Globus pallidus (tissue), 1 donor: ENCODE measurements at regions not wholly inside any gene's neighbourhood (a gene's known extent, or its start where the extent isn't known, plus 50 kb on each side); places are given as distances from the start of the nearest gene placed in this dataset.

Experiments used
- DNase-seq: peaks from one replicate; pipeline ENCODE4 v3.0.0-alpha.2; 2015; ENCODE audit warnings: low spot score

DNA sequence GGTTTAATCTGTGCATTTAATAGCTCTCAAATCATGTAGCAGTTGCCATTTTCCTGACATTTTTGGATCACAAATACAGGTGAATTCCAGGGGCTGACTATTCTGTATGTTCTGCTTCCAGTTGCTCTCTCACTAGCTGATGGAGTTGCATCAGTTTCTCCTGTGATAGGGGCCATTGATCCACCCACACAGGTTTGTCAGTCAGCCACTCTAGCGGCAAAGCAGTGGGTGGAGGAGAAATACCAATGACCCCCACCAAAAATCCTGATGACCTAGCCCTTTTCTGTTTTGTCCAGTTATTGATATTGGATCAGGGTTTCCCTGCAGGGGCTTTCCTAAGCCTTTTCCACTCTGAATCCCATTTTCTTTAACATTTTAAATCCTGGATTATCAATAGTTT lies 72.3 kb upstream of the BTN3A2 start:
- DNase-seq: no peak

DNA sequence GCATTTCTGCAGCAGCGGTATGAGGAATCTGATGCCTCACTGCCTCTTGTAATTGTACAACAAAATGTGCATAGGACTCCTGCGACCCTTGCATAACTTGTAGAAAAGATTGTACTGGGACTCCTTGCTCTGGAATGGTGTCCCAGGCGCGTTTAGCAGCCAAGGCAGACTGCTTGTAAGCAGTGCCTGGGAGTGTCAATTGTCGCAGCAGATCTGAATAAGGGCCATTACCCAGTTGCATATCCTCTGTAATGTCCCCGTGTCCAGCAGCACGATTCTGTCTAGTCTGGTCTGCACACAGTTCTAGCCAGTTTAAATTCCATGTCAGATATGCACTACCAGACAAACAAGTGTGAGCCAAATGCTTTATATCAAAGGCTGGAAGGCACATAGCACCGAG lies 70.7 kb upstream of the BTN3A2 start:
- DNase-seq: no peak

DNA sequence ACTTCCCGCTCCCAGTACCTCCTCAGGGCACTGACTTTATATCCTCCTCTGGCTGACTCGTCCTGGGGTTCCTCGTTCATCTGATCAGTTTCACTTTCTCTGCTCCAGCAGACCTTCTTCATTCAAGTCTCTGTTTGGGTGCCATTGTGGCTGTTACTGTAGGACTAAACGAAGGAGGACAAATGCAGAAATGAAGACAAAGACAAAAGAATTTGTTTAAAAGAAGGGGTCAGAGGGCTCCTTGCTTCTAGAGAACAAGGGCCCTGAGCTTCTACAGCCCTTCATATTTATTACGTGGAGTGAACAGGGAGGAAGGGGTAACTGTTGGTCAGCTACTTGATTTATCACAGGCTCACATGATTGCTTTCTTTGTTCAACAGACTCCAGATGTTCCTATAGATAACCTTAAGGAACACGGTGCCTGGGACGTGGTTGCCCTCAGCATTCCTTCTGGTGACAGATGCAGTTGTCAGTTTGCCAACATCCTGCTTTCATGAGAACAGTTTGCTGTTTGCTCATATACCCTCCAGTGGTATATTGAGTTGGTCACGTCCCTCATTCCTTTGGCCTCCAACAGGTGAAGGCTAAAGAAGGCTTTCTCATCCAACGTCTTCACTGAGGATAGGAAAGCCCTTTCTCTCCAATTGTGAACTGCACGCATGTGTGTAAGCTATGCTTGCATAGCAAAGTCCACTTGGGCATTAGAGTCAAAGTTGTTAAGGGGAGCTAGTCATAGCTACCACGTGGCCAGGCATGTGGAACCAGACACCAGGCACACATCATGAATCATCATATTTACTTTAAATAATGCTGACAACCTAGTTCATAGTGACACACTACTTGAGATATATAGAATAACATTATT lies 69.1 kb upstream of the BTN3A2 start:
- no peak for DNase-seq

DNA sequence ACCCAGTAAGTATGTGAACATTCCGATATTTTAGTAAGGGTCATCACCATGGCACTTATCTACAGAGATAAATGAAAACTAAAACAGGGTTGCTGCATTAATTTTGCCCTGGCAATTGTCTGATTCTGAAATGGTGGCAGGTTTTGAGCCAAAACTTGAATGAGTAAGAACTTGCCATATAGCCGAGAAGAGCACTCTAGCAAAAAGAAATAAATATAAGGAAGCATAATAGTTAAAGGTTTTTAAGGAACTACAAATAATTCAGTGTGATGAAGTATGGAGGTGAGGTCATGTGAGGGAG lies 68.5 kb upstream of the BTN3A2 start:
- DNase-seq: no peak

DNA sequence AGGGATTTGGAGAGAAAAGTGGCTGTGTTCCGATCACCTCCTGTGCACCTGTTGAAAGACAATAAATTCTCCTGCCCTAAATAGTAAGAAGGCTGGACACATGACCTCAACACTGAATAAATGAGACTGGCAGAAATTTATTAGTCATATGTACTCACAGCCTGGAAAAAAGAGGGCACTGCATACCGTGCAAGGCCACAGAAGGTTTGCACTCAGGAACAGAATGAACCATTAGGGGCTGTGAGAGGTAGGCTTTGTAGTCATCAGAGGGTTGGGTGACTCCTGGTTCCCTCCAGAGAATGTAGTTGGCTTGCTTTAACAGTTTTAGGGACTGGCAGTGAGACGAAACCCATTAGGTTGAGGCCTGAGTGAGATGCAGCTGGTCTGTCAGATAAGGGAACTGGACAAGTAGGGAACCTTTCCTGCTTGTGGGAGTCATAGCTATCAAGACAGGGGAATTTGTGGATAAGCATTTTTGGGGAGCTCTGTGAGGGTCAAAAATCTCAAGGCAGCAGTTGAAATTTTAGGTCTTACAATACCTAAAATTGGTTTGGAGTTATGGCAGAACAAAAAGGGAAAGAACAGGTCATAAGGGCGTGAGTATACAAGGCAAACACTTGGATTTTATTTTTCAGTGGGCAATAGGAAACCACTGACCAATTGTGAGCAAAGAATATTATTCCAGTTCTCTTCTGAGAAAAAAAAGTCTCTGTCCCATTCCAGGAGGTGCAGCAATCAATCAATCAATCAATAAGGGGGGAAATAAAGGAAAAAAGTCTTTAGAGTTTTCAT lies 67.9 kb upstream of the BTN3A2 start:
- DNase-seq: no peak

DNA sequence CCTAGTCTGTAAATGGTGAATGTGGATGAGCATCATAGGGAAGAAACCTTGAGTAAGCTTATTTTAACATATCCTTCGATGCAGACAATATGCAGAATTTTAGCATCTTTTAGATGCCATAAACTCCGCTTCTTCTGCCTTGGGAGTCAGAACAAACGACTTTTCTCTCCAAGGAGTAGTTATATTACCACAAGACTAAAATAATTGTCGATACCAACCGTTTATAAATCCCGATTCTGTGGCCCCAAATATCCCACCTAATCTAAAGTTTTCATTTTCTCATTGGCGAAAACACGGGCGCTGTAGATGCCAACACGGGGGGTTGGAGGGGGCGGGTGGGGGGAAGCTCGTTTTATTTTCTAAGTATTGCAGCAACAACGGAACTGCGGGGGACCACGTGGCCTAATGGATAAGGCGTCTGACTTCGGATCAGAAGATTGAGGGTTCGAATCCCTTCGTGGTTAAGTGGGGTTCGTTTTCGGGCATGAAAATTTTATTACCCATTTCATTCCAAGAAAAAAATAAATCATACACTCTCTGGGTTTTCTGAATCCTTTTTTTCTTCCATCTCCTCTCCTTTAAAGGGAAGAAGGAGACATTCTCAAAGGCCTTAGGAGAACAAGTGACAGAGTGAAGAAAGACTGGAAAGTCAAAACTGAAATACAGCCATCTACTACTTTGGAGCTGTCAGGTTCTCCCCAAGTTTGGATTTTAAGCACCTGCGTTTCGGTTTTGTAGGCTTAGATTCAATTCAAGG lies 65.5 kb upstream of the BTN3A2 start:
- no peak for DNase-seq

DNA sequence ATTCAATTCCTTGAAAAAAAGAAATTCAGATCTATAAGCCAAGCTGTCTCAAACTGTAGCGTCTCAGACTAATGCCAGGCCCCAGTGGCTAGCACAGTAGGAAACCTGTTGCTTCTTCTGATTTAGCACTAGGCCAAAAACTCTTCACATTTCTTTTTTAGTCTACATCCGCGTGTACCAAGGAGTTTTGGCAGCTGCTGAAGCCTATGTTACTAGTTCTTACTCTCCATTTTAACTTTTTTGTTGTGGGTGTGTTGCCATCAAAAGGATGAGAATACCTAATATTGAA lies 65.0 kb upstream of the BTN3A2 start:
- DNase-seq: no peak

DNA sequence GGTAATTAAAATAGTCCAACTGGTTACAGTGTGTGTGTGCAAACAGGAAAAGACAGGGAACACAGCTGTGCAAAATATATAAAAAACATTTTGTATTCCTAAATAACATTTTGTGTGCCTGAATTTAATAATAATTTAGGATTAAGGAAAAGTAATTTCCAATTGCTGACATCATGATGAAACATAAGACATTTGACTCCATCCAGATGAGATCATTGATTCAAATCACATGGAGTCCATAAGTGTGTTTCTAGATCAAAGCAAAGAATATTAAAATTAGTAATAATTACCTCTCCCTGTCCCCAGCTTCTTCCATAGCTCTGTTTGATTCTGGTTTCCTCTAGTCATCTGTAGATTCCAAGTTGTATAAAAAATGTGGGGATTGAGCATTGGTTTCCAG lies 64.6 kb upstream of the BTN3A2 start:
- DNase-seq: no peak

DNA sequence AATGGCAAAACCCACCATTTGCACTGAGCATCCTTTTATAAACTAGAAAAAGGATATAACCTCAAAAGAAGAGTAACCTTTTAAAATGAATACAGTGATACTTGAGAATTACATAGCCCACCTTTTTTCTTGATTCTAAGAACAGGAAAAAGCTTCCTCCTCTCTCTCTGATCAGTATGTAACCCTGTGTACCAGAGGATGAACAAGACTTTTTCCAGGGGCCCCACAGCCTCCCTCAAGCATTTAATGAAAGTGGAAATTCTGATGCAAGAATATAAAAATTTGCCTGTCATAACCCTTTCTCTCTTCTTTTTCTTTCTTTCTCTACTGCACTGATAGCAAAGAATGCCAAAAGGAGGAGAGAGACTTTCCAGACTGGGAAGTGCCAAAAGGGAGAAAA lies 64.2 kb upstream of the BTN3A2 start:
- DNase-seq: no peak

DNA sequence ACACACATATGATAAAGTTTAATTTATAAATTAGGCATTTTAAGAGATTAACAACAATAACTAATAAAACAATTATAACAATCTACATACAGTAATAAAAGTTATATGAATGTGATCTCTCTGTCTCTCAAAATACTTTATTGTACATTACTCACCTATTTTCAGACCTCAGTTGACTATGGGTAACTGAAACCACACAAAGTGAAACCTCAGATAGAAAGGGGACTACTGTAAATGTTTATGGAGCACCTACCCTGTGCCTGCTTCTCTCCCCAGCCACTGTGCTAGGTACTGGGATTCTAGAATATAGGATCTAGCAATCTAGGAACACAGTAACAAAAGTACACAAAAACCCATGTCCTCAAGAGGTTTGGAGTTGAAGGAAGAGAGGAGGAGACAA lies 63.4 kb upstream of the BTN3A2 start:
- DNase-seq: no peak

DNA sequence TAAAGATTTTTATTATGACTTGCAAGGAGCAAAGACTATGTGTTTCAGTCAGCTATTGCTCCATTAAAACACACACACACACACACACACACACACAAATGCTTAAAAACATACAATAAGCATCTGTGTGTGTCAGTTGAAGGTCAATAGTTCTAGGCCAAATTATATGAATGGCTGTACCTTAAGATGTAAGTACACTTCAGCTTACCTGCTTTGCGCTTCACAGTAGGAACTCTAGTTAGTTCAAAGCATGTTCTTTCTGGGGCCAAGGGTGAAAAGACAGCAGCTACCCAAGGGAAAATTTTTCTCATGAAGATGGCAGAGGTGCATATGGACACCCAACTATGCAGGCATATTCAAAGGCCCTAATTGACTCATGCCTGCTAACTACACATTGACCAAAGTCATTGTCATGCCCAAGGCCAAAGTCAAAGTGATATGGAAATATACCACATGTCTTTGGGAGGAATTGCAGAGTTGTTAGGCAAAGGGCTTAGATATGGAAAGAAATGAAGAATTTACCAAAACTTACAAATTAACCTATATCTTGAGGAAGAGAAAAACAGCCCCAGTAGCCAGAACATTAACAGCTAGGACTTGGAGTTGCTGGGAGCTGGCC lies 61.9 kb upstream of the BTN3A2 start:
- DNase-seq: no peak

DNA sequence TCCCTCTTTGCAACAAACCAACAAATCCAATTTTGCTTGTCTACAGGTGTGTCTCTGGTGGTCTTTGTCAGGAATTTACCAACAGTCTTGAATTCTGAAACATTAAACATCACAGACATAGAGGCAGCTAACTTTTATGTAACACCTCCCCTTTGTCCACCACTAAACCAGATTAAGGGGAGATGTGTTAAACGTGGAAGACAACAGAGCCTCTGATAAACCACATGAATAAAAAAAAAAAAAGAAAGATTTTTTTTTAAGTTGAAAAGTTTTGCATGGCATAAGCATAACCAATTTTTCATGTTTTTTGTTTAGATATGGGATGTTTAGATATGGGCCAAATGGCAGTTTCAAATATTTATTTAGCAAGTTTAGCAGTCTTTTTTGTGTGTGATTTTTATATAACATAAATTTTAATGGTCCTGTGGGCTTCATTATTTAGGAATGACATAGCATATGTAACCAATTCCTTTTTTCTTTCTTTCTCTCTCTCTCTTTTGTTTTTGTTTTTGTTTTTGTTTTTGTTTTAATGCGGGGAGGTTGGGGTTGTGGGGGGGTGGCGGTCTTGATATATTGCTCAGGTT lies 60.7 kb upstream of the BTN3A2 start:
- no peak for DNase-seq

DNA sequence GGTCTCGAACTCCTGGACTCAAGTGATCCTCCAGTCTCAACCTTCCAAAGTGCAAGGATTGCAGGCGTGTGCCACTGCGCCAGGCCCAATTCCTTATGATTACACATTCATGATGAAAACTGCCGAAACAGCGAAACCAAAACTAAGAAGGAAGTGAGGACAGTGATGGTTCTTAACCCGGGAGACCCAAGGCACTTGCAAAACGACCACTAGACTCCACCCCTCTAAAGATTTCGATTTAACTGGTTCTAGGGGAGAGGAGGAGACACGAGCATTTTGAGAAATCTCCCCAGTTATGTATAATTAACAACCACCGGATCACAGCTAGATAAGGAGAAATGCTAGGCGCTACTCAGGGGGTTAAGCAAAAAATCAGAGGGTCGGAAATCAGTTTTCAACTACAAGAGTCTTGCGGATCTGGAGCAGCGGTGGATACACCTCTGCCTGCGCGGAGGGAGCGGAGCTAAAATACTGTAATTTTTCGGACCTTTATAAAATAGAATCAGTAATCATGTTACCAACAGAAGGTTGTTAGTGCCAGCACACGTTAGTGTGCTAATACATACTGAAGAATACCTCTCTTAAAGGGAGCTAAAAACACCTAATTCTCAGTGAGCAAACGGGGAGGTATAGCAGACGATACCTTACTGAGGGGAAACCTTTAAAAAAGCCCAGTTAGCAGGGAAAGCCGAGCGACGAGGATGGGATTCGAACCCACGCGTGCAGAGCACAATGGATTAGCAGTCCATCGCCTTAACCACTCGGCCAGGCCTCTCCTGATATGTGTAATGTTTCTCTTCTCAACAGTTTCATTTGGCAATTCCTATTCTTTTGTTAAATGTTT lies 60.0 kb upstream of the BTN3A2 start:
- DNase-seq: peak; percentile 59

DNA sequence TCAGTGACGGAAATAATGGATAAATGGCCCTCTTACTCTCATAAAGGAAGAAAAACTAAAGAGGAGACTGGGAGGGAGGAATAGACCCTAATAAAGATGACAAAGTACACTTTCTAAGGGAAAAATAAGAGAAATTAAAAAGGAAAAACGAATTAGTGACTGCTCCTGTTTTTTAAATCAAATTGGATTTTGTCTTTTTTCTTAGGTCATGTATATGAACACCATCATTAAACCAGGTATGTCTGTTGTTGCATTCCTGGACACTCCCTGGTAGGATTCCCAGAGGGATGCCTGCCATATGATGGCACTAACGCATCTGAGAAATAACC lies 59.4 kb upstream of the BTN3A2 start:
- no peak for DNase-seq

DNA sequence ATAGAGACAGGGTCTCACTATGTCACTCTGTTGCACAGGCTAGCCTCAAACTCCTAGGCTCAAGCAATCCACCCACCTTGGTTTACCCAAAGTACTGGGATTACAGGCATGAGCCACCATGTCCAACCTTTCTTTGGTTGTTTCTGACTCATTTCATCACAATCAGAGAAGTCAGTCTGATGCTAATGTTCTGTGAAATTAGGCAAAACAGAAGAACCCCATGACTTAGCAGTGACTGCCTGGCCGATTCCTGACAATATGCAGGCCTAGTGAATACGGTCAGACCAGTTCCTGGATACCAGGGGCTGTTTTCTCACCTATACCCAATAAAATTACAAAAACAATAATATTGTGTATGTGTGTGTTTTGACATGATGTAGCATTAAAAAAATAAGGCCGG lies 58.8 kb upstream of the BTN3A2 start:
- no peak for DNase-seq

DNA sequence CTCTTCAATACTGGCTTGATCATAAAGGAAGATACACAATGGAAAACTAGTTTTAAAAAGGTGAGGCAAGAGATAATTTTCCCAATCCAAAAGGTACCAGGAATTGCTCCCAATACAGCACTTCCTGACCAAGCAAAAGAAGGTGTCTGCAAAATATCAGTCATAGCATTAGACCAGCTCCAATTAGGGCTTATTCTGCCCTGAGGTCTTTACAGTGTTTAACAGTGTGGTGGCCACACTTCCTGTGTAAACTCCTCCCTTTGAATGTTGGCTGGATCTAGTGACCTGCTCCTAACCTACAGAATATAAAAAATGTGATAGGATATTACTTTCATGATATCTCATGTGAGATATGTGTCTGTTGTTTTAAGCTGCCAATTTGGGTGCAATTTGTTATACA lies 57.1 kb upstream of the BTN3A2 start:
- DNase-seq: no peak

DNA sequence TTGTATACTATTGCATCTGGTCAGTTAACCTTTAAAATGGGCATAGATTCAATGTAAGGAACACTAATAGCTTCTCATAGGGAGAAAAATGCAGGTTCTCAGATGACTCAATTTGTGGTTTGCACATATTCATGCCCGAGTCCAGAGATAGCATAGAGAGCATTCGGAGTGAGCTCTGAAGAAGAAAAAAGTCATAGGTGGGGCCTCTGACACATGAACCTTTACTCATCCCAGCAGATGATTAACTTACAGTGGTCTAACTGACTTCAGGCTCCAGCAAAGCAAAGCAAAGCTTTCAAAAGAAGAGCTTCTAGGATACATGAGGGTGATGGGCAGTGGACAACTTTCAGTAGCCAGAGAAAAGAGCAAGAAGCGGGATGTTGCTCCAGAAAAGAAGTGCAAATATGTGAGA lies 55.3 kb upstream of the BTN3A2 start:
- no peak for DNase-seq

DNA sequence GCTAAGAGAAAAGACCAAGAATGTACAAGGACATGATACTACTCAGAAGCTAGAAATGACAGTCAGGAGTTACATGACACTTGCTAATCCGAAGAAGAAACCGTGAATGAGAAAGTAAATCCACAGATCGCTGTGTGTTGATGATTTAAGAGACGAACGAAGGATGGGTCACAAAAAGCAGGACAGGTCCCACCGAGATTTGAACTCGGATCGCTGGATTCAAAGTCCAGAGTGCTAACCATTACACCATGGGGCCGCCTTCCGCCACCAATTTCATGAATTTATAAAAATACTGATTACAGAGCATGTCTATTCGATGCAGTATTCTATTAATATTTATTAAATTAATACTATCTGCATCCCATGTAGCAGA lies 54.0 kb upstream of the BTN3A2 start:
- no peak for DNase-seq

DNA sequence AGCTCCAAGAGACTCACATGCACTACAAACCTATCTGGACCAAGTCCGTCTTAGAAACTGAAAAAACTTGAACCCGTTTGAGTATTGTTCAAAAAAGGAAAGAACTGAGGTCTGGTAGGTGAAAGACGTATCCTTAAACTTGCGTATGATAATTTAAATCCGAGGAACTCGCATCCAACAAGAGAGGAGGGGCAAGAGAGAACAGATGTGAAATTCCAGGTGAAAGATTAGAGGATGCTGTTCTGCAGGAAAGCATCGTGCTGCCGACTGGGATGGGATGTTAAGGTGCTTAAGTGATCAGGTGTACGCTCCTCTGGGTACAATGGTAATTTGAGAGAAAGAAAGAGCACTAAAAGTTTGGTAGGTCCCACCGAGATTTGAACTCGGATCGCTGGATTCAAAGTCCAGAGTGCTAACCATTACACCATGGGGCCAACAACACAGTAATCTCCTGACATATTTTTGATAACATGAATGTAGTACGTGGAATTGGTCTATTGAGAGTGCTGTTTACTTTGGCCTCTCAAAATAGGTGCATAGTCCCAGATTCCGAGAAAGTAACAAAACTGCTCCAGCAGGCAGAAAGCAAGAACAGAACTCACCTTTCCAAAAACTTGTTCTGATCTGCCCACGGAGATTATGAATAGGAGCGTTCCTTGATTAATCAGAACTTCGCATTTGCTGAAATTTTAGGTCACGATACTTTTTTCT lies 53.5 kb upstream of the BTN3A2 start:
- peak; percentile 69 for DNase-seq

DNA sequence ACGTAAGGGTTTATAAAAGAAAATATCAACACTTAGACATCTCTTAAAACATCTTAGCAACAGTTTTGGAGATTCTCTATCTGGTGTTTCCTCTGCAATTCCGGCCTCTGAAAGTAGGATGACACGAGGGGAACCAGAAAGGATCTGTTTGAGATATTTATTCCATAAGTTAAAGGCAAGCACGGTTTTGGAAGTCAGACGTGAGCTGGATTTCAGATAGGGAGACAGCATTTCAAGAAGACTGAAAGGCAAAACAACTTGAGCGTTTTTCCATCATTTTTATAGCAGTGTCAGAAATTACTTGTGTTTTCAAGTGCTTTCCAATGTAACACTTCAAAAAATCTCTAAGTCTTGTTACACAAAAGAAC lies 52.9 kb upstream of the BTN3A2 start:
- DNase-seq: peak; percentile 43
